ENCODE measurements at regions not wholly inside any gene's neighbourhood (a gene's known extent, or its start where the extent isn't known, plus 50 kb on each side); places are given as distances from the start of the nearest gene placed in this dataset.

- Histone ChIP-seq H3K4me1 (no peaks in the 10 kb centered on the region), H3K27me3 (no peaks in the 10 kb centered on the region), H3K4me3 (no peak overlapping the region), H3K27ac (no peak overlapping the region), H3K9me3 (no peaks in the 10 kb centered on the region), H3K36me3 (no peaks in the 10 kb centered on the region)
- intact Hi-C loops (cut with DNase I; ENCODE audit: low total_unique reads): no loop called here
- no peak for TF ChIP-seq CTCF (IDR thresholded peaks at IDR 0.05)
- no peak for DNase-seq
Observed at GRCh38 chr5:66333192-66333591, 189.1 kb downstream of the SREK1 start.

- intact Hi-C loops (cut with DNase I; ENCODE audit: low total_unique reads): no loop called here
- H3K36me3 ChIP-seq: no peaks in the 10 kb centered on the region
- no peak for DNase-seq
- no peaks in the 10 kb centered on the region for H3K27me3 ChIP-seq
- no peak overlapping the region for H3K27ac ChIP-seq
- no peak for TF ChIP-seq CTCF (IDR thresholded peaks at IDR 0.05)
- H3K9me3 ChIP-seq: no peaks in the 10 kb centered on the region
- no peak overlapping the region for H3K4me3 ChIP-seq
- H3K4me1 ChIP-seq: no peaks in the 10 kb centered on the region
Observed at GRCh38 chr5:66337626-66338226, 193.6 kb downstream of the SREK1 start.

GRCh38 chr5:66338828-66339227 is 194.7 kb downstream of the SREK1 start:
- no peaks in the 10 kb centered on the region for H3K36me3 ChIP-seq
- H3K9me3 ChIP-seq: no peaks in the 10 kb centered on the region
- no peaks in the 10 kb centered on the region for H3K4me1 ChIP-seq
- H3K4me3 ChIP-seq: no peak overlapping the region
- TF ChIP-seq CTCF (IDR thresholded peaks at IDR 0.05): no peak
- no peaks in the 10 kb centered on the region for H3K27me3 ChIP-seq
- H3K27ac ChIP-seq: no peak overlapping the region
- DNase-seq: no peak
- intact Hi-C loops (cut with DNase I; ENCODE audit: low total_unique reads): no loop called here

GRCh38 chr5:66339896-66340295 is 195.8 kb downstream of the SREK1 start:
- no peak overlapping the region for H3K4me3 ChIP-seq
- no peak overlapping the region for H3K27ac ChIP-seq
- H3K4me1 ChIP-seq: no peaks in the 10 kb centered on the region
- peak in 1 of 2 donors; percentile 29 for DNase-seq
- H3K9me3 ChIP-seq: no peaks in the 10 kb centered on the region
- H3K36me3 ChIP-seq: no peaks in the 10 kb centered on the region
- no peak for TF ChIP-seq CTCF (IDR thresholded peaks at IDR 0.05)
- intact Hi-C loops (cut with DNase I; ENCODE audit: low total_unique reads): no loop called here
- H3K27me3 ChIP-seq: no peaks in the 10 kb centered on the region

- TF ChIP-seq CTCF (IDR thresholded peaks at IDR 0.05): no peak
- no peak for DNase-seq
- H3K4me1 ChIP-seq: no peaks in the 10 kb centered on the region
- intact Hi-C loops (cut with DNase I; ENCODE audit: low total_unique reads): no loop called here
- H3K9me3 ChIP-seq: no peaks in the 10 kb centered on the region
- H3K27me3 ChIP-seq: no peaks in the 10 kb centered on the region
- no peak overlapping the region for H3K27ac ChIP-seq
- H3K4me3 ChIP-seq: no peak overlapping the region
- no peaks in the 10 kb centered on the region for H3K36me3 ChIP-seq
Observed at GRCh38 chr5:66340786-66341185, 196.7 kb downstream of the SREK1 start.

GRCh38 chr5:66342341-66342880 is 198.3 kb downstream of the SREK1 start:
- H3K36me3 ChIP-seq: no peaks in the 10 kb centered on the region
- no peaks in the 10 kb centered on the region for H3K27me3 ChIP-seq
- H3K4me3 ChIP-seq: no peak overlapping the region
- H3K27ac ChIP-seq: no peak overlapping the region
- DNase-seq: no peak
- no peak for TF ChIP-seq CTCF (IDR thresholded peaks at IDR 0.05)
- H3K9me3 ChIP-seq: no peaks in the 10 kb centered on the region
- intact Hi-C loops (cut with DNase I; ENCODE audit: low total_unique reads): no loop called here
- H3K4me1 ChIP-seq: no peaks in the 10 kb centered on the region
